OCI-LY1 (cell line): ENCODE measurements at regions not wholly inside any gene's neighbourhood (a gene's known extent, or its start where the extent isn't known, plus 50 kb on each side); places are given as distances from the start of the nearest gene placed in this dataset.

Experiments
- H2AFZ ChIP-seq: fragments of 200-600 bp; sonication (generic), shearing (Covaris generic); 2 replicates; pipeline ENCODE4 v1.6.0; 2014; ENCODE audit warnings: antibody characterized with exemption, mild to moderate bottlenecking, low read length
- H3F3A ChIP-seq: fragments of 200-600 bp; sonication (generic), shearing (Covaris generic); 2 replicates; pipeline ENCODE4 v1.6.0; 2014; ENCODE audit warnings: mild to moderate bottlenecking, antibody characterized with exemption, low read length, moderate library complexity; ENCODE audit not compliant: insufficient read depth
- H3K27ac ChIP-seq: fragments of 200-600 bp; sonication (generic); 2 replicates; pipeline ENCODE4 v1.5.1; 2014; ENCODE audit warnings: low read length, mixed run types, mild to moderate bottlenecking, low read depth; ENCODE audit not compliant: poor library complexity, severe bottlenecking
- H3K27me3 ChIP-seq: fragments of 200-600 bp; sonication (generic); 2 replicates; pipeline ENCODE4 v1.6.0; 2014; ENCODE audit warnings: antibody characterized with exemption, mild to moderate bottlenecking, low read length, moderate library complexity; ENCODE audit not compliant: insufficient read depth
- H3K36me3 ChIP-seq: fragments of 200-600 bp; sonication (generic); 2 replicates; pipeline ENCODE4 v1.6.1; 2014; ENCODE audit warnings: mild to moderate bottlenecking, antibody characterized with exemption, low read length, moderate library complexity, mixed read lengths; ENCODE audit not compliant: insufficient read depth
- H3K4me1 ChIP-seq: fragments of 200-600 bp; sonication (generic); 2 replicates; pipeline ENCODE4 v1.5.1; 2014; ENCODE audit warnings: mild to moderate bottlenecking, low read length, moderate library complexity; ENCODE audit not compliant: insufficient read depth, severe bottlenecking
- H3K4me2 ChIP-seq: fragments of 200-600 bp; sonication (generic), shearing (Covaris generic); 2 replicates; pipeline ENCODE4 v1.6.1; 2014; ENCODE audit warnings: low read length
- H3K4me3 ChIP-seq: fragments of 200-600 bp; sonication (generic); 2 replicates; pipeline ENCODE4 v1.5.1; 2014; ENCODE audit warnings: low read length, low read depth, mild to moderate bottlenecking, mixed read lengths; ENCODE audit not compliant: poor library complexity, severe bottlenecking
- H3K79me2 ChIP-seq: fragments of 200-600 bp; shearing (Covaris generic); 2 replicates; pipeline ENCODE4 v1.6.1; 2016; ENCODE audit warnings: mixed run types, low read length, mixed read lengths; ENCODE audit not compliant: insufficient read depth
- H3K9ac ChIP-seq: fragments of 200-600 bp; sonication (generic), shearing (Covaris generic); 2 replicates; pipeline ENCODE4 v1.6.1; 2014; ENCODE audit warnings: mild to moderate bottlenecking, low read length, mixed read lengths
- H3K9me2 ChIP-seq: fragments of 200-600 bp; sonication (generic), shearing (Covaris generic); 2 replicates; pipeline ENCODE4 v1.6.1; 2014; ENCODE audit warnings: low read depth, mild to moderate bottlenecking, low read length, mixed read lengths
- H3K9me3 ChIP-seq: fragments of 200-600 bp; shearing (Covaris generic); 2 replicates; pipeline ENCODE4 v1.6.1; 2014; ENCODE audit warnings: low read length, mixed read lengths
- H4K20me1 ChIP-seq: fragments of 200-600 bp; sonication (generic), shearing (Covaris generic); 2 replicates; pipeline ENCODE4 v1.6.0; 2016; ENCODE audit warnings: mild to moderate bottlenecking, low read length; ENCODE audit not compliant: insufficient read depth
- EZH2 ChIP-seq: fragments of 200-600 bp; sonication (generic), shearing (Covaris generic); IDR thresholded peaks from 2 replicates; pipeline ENCODE4 v1.8.0; 2017; ENCODE audit warnings: borderline replicate concordance, mixed run types, mild to moderate bottlenecking, antibody characterized with exemption, low read length, moderate library complexity, mixed read lengths
- TF ChIP-seq, protein P1 (sequence below): fragments of 200-600 bp; sonication (generic), shearing (Covaris generic); IDR thresholded peaks from 2 replicates; pipeline ENCODE4 v1.5.1; 2017; ENCODE audit warnings: mild to moderate bottlenecking, antibody characterized with exemption, low read length, moderate library complexity, mixed read lengths

DNA sequence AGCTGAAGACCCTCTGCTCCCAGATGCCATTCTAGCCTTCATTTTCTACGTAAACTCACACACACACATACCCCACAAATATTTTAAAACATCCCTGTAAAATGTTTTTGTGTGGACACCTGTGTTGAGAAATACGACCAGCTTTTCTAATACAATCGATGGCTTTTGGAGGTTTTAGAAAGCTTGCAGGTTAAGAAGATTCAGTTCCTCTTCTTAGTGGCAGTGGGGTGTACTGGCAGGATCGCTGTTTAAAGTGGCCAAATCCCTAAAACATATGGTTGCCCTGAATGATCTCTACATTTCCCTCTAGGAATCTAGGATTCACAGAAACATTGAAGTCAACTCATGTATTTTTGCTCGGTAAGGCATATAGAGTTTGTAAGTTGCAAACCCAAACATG lies 236.3 kb downstream of the NSG2 start:
- Histone ChIP-seq H3K27ac (no peak overlapping the region), H3F3A (no peaks in the 10 kb centered on the region), H3K27me3 (no peaks in the 10 kb centered on the region; the same call in 1 of the 2 replicates), H2AFZ (no peak overlapping the region), H3K9ac (no peak overlapping the region), H3K4me3 (no peak overlapping the region), H4K20me1 (no peaks in the 10 kb centered on the region), H3K9me3 (no peaks in the 10 kb centered on the region), H3K4me2 (no peak overlapping the region), H3K36me3 (no peaks in the 10 kb centered on the region), H3K4me1 (no peaks in the 10 kb centered on the region), H3K9me2 (no peaks in the 10 kb centered on the region), H3K79me2 (no peaks in the 10 kb centered on the region)
- no peak for TF ChIP-seq EZH2
- TF ChIP-seq, protein P1, sequence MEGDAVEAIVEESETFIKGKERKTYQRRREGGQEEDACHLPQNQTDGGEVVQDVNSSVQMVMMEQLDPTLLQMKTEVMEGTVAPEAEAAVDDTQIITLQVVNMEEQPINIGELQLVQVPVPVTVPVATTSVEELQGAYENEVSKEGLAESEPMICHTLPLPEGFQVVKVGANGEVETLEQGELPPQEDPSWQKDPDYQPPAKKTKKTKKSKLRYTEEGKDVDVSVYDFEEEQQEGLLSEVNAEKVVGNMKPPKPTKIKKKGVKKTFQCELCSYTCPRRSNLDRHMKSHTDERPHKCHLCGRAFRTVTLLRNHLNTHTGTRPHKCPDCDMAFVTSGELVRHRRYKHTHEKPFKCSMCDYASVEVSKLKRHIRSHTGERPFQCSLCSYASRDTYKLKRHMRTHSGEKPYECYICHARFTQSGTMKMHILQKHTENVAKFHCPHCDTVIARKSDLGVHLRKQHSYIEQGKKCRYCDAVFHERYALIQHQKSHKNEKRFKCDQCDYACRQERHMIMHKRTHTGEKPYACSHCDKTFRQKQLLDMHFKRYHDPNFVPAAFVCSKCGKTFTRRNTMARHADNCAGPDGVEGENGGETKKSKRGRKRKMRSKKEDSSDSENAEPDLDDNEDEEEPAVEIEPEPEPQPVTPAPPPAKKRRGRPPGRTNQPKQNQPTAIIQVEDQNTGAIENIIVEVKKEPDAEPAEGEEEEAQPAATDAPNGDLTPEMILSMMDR = no peak

DNA sequence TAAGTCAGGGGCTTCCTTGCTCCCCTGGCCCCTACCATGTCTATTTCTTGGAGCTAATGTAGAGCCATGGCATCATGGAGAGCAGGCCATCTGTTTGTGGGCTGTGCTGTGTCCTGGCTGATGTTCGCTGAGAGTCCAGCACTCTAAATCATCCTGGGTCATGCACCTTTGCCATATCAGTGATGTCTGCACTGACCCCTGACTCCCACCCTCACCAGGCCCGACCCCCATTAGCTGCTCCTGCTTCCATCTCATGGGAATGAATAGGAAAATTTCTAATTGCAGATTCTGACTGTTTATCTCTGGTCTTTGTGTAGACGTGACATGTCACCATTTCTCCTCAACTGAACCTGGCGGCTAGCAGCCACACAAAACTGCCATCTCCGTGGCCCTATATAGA lies 236.9 kb downstream of the NSG2 start:
- H3K27me3 ChIP-seq = no peaks in the 10 kb centered on the region; the same call in 1 of the 2 replicates
- H2AFZ ChIP-seq = no peak overlapping the region
- no peaks in the 10 kb centered on the region for H4K20me1 ChIP-seq
- H3K4me3 ChIP-seq = no peak overlapping the region
- no peaks in the 10 kb centered on the region for H3F3A ChIP-seq
- no peaks in the 10 kb centered on the region for H3K36me3 ChIP-seq
- H3K4me1 ChIP-seq = no peaks in the 10 kb centered on the region
- H3K9ac ChIP-seq = no peak overlapping the region
- H3K79me2 ChIP-seq = no peaks in the 10 kb centered on the region
- no peaks in the 10 kb centered on the region for H3K9me2 ChIP-seq
- no peaks in the 10 kb centered on the region for H3K9me3 ChIP-seq
- no peak overlapping the region for H3K4me2 ChIP-seq
- no peak overlapping the region for H3K27ac ChIP-seq
- TF ChIP-seq, protein P1 = no peak
- TF ChIP-seq EZH2 = no peak

DNA sequence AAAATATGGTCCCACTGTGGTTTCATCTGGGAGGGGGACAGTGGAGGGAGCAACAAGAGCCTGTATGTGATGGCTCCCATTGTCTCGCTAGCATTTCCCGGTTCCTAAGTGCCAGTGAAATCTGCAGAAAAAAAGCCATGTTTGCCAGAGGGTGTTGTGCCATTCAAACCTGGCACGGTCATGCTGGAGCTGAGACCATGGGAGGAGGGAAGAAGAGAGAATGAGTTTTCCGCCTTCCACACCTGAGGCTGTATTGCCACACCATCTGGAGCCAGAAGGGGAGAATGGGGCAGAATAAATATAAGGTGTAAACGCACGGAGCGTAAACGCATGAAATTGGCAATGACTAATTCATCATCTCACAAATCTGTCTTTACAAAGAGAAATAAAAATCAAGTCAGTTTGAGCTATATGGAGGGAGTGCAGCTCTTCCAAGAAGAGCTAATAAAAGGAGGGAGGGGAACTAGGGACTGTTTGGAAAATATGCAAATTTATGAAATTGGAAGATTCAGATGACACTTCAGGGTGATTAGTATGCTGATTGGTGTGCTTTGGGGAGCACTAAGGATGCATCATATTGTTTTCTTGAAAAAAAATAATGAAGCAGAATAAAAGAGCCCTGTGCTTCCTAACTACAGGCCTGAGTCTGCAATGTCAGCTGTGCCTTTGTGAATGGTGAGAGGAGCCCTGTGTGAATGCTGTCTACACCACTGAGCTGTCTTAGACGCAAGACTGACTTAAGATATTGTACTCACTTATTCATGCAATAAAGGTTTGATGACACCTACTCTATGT lies 237.9 kb downstream of the NSG2 start:
- H3K9me3 ChIP-seq = no peaks in the 10 kb centered on the region
- H3K79me2 ChIP-seq = no peaks in the 10 kb centered on the region
- no peaks in the 10 kb centered on the region for H3K36me3 ChIP-seq
- no peak for TF ChIP-seq EZH2
- TF ChIP-seq, protein P1 = no peak
- no peak overlapping the region for H2AFZ ChIP-seq
- H3K4me3 ChIP-seq = no peak overlapping the region
- H3K9me2 ChIP-seq = no peaks in the 10 kb centered on the region
- H3F3A ChIP-seq = no peaks in the 10 kb centered on the region
- no peak overlapping the region for H3K4me2 ChIP-seq
- H3K27me3 ChIP-seq = no peaks in the 10 kb centered on the region; the same call in 1 of the 2 replicates
- H3K4me1 ChIP-seq = no peaks in the 10 kb centered on the region
- H3K9ac ChIP-seq = no peak overlapping the region
- H3K27ac ChIP-seq = no peak overlapping the region
- H4K20me1 ChIP-seq = no peaks in the 10 kb centered on the region
